NOMO-1 treated with DMSO at 0.1 percent for 48 hours (cell line): ENCODE measurements at regions not wholly inside any gene's neighbourhood (a gene's known extent, or its start where the extent isn't known, plus 50 kb on each side); places are given as distances from the start of the nearest gene placed in this dataset.
"Not testable (repeated sequence)": the region's sequence is repeated elsewhere in the genome, so short reads cannot be mapped to it uniquely, and the experiment has no call there.

ENCODE experiments used
- DNase-seq: peaks from one replicate; lab custom pipeline; 2025; ENCODE audit not compliant: unreplicated experiment; lab: John Stamatoyannopoulos, UW

- not testable (repeated sequence) for DNase-seq
Observed at GRCh38 chr17:30689266-30690000, 135.1 kb downstream of the CRLF3 start.

DNA sequence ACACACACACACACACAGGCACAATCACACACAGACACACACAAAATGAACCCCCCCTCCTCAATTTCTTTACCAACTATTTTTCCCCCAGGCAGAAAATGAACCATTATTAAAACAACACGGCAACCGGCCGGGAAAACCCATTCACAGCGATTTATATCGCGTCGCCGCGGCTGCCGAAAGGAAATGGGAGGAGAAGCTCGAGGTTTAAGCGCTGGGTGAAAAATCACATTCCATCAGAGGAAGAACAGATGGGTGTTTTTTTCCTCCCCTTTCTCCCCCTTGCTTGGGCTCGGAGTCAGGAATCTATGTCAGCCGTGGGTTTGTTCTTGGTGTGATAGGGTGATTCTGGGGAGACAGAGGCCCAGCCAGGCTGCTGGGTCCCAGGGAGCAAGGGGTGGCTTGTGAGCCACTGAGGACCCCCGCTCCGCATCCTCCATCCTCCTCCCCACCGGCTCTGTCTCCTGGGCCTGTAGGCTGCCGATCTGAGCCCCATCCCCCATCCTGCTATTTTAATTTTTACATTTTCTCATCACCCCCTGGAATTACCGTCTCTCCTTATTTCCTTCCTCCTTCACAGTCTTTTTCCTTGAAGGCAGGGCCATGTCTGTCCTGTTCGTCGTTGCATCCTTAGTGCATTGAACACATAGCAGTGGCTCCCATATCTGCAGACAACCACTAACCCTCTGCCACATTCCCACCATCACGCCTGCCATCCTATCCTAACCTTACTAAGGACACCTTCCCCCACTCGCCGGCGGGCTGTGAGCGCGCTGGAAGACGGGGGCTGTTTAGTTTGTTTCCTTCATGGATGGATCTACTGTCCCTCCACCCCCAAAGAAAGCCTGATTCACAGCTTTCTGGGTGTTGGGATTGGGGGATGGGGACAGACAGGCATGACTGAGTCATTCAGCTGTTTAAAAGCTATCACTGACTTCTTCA is 137.7 kb downstream of the CRLF3 start:
- DNase-seq: not testable (repeated sequence)

- DNase-seq: not testable (repeated sequence)
Observed at GRCh38 chr17:30682280-30682679, 142.2 kb downstream of the CRLF3 start.

DNA sequence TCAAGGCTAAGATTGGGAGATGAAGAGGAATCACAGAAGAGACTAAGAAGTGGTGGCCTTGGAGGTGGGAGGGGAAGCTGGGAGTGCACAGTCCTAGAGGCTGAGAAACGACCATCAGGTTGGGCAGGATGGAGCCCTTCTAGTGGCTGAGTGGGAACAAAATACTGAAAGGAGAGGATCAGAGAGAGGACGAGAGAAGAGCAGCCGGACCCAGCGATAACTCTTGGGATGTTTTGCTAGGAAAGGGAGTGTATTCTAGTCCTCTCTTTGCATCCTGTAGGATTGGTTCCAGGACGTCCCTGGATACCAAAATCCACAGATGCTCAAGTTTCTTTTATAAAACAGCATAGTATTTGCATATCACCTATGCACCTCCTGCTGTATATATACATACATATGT is 143.8 kb downstream of the CRLF3 start:
- not testable (repeated sequence) for DNase-seq

DNA sequence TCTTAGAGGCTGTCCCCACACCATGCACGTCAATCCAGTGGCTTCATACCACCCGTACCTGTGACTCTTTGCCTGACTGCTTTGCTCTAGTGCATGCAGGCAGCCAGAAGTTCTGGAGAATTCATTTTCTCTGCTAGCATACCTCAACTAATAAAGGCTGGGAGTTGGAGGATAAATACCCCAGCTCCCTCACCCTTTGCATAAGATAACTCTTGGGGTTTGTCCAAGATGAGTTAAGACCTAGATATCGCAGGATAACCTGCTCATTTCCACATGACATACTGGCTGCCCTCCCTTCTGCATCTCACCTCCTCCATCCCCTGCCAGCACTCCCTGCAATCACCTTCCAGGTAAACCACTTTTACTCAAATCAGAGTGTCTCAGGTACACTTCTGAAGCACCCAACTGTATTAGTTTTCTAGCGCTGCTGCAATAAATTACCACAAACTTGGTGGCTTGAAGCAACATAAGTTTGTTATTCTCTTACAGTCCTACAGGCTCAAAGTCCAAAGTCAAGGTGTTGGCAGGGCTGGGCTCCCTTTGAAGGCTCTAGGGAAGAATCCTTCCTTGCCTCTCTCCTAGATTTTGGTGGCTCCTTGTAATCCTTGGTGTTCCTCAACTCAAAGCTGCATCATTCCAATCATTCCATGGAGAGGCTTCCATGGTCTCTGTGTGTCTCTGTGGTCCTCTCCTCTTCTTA is 146.8 kb downstream of the CRLF3 start:
- no peak for DNase-seq

DNA sequence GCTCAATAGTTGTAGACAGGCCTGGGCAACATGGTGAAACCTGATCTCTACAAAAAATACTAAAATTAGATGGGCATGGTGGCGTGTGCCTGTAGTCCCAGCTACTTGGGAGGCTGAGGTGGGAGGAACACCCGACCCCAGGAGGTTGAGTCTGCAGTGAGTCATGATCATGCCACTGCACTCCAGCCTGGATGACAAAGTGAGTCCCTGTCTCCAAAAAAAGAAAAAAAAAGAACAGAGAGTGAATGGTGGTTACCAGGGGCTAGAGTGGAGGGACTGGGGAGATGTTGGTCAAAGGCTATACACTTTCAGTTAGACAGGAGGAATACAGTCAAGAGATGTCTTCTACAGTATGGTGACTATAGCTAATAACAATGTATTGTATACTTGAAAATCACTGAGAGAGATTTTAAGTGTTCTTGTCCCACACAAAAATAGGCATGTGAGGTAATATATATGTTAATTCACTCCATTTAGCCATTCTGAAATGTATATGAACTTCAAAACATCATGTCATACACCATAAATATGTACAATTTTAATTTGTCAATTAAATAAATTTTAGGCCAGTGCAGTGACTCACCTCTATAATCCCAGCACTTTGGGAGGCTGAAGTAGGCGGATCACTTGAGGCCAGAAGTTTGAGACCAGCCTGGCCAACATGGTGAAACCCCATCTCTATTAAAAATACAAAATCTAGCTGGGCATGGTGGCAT is 148.6 kb downstream of the CRLF3 start:
- not testable (repeated sequence) for DNase-seq

DNA sequence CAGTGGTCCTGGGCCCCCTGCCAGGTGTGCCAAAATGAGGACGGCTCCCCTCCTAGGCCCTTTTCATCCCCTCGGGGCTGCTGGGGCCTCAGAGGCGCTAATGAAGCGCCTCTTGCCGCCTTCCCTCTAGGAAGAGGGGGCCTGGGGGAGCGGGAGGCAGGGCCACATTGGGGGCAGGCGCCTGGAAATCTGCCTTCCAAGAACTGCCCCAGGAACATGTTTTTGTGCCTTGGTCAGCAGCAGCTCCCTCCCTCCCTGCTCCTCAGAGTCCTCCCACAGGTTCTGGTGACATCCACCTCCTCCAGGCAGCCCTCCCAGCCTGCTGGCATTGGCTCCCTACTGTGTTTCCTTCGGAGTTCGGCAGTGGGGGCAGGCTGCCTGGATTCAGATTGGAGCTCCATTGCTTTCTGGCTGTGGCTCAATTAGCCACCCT is 155.3 kb downstream of the CRLF3 start:
- not testable (repeated sequence) for DNase-seq

DNA sequence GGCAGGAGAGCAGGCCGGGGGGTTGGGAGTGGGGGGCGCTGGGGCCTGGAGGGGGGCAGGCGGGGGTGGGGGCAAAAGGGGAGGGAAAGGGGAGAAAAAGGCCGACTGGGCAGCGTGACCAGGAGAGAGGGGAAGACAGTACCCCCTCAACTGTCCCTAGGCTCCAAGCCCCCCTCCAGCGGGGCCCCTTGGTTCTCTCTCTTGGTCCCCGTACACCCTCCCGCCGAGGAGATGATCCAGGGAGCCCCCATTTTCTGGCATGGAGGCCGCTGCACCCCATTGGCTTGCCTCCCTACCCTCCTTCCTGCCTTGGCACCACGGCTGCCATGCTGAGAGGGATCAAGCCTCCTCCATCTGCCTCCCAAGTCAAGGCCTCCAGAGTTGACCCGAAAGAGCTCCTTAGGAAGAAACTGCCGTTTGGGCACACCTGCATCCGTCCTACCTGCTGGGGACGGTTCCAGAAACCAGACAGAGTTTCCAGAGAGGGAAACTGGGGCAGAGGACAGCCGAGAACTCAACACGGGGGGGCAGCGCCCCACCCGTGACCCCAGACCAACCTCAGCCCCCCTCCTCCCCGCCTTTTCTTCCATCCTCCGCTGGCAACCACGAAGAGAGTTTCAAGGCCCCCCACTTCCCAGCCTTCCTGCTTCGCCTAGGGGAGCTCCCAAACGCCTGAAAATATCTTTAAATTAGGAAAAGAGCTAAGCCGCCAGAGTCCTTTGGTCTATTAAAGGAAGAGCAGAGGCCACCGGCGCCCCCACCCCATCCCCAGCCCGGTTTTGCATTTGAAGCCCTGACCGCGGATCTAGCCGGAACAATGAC is 155.9 kb downstream of the CRLF3 start:
- not testable (repeated sequence) for DNase-seq

- not testable (repeated sequence) for DNase-seq
Observed at GRCh38 chr17:30667657-30668359, 156.7 kb downstream of the CRLF3 start.

DNA sequence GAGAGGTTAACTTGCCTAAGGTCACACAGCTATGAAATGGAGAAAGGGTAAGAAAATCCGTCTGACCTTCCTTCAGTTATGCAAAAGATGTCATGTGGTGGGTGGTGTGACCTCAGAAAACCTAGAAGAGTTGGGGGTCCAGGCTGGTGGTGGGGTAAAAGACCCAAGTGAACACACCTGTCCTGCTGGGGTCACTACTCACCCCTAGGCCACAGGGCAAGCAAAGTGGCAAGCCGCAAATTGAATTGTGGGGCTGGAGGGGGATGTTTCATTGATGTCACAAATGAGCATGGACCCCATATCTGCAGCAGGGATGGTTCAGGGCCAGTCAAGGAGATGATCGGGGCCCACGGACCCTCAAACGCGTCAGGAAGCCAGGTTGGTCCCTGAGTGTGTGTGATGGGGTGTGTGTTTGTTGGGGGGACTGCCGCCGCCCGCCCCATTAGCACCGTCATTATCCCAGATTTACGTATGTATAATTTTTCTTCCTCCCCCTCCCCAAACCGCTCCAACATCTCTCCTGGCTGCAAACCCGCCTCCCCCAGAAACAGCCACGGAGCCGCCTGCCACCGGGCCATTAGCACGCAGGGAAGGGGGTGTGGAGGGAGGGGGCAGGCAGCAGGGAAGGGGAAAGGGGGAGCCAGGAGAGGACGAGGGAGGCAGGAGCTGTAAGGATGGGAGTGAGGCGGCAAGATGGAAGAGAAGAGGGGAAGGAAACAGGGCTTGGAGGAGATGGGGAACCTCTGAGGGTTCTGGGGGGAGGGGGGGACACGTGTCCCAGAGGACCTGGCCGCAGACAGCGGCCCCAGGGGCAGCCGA is 157.4 kb downstream of the CRLF3 start:
- DNase-seq: not testable (repeated sequence)

GRCh38 chr17:30663727-30664455 is 160.6 kb downstream of the CRLF3 start:
- not testable (repeated sequence) for DNase-seq

DNA sequence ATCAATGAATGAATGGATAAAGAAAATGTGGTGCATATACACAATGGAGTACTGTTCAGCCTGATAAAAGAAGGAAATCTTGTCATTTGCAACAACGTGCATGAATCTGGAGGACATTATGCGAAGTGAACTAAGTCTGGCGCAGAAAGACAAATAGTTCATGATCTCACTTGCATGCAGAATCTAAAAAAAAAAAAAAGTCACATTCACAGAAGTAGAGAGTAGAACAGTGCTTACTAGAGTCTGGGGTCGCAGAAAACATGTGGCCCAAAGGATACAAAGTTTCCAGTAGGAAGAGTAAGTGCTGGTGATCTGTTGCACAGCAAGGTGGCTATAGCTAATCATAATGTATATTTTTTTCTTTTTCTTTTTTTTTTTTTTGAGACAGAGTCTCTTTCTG is 167.3 kb downstream of the CRLF3 start:
- not testable (repeated sequence) for DNase-seq

GRCh38 chr17:30653038-30653437 is 171.5 kb downstream of the CRLF3 start:
- DNase-seq: not testable (repeated sequence)

DNA sequence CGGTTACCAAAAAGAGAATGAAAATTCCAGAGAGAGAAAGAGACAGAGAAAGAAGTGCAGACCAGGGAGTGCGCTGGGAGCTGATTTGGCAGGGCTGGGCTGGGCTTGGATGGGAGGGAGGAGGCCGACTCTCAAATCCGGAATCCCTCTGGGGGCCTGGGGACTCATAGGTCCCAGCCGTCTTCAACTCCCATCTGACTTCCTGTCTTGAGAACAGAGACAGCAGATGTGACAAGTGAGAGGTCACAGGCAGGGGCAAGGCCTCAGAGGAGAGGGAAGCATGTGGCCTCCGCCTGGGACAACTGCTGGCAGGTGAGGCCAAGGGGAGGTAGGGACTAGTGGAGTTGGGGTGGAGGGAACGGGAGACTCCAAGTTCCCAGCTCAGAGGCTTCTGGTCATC is 172.9 kb downstream of the GOSR1 start:
- DNase-seq: not testable (repeated sequence)

- not testable (repeated sequence) for DNase-seq
Observed at GRCh38 chr17:30648015-30648620, 170.9 kb downstream of the GOSR1 start.

DNA sequence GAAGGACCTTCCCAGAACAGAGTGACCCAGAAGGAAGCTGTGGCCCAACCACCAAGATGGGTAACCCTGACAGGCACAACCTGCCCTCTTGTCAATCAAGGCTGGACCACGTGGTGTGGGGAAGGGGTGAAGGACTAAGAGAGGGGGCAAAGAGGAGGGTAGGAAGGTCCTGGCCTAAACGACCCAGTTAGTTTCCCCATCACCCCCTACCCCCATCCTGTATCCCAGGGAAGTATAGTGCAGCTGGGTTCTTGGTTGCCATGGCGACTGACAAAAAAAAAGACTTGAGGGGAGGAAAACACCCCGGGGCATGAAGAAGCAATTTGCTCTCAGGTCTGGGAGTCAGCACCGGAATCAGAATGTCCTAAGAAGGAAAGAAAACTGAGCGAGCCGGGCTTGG is 168.7 kb downstream of the GOSR1 start:
- DNase-seq: not testable (repeated sequence)

GRCh38 chr17:30644713-30645112 is 167.5 kb downstream of the GOSR1 start:
- not testable (repeated sequence) for DNase-seq
